GF-D8 (cell line): ENCODE measurements at regions not wholly inside any gene's neighbourhood (a gene's known extent, or its start where the extent isn't known, plus 50 kb on each side); places are given as distances from the start of the nearest gene placed in this dataset.

Source experiments
- DNase-seq: peaks from one replicate; lab custom pipeline; 2025; lab: John Stamatoyannopoulos, UW

GRCh38 chrY:12576278-12576677 is 124.8 kb upstream of the USP9Y start:
- no peak for DNase-seq

- DNase-seq = no peak
These were observed 107.4 kb upstream of the USP9Y start for GRCh38 chrY:12593532-12594216.

- no peak for DNase-seq
These were observed 102.2 kb upstream of the USP9Y start for GRCh38 chrY:12598783-12599182.

GRCh38 chrY:12605426-12605825 is 95.6 kb upstream of the USP9Y start:
- DNase-seq = no peak

- no peak for DNase-seq
These were observed 90.2 kb upstream of the USP9Y start for GRCh38 chrY:12610861-12611260.

GRCh38 chrY:12615733-12616446 is 85.1 kb upstream of the USP9Y start:
- DNase-seq = no peak

- no peak for DNase-seq
These were observed 79.5 kb upstream of the USP9Y start for GRCh38 chrY:12621454-12622081.

- no peak for DNase-seq
These were observed 77.8 kb upstream of the USP9Y start for GRCh38 chrY:12623204-12623603.

- no peak for DNase-seq
These were observed 58.0 kb upstream of the USP9Y start for GRCh38 chrY:12642986-12643385.

GRCh38 chrY:12643693-12644348 is 57.2 kb upstream of the USP9Y start:
- DNase-seq = no peak

- no peak for DNase-seq
These were observed 49.9 kb upstream of the USP9Y start for GRCh38 chrY:12651095-12651494.
